ENCODE measurements at regions not wholly inside any gene's neighbourhood (a gene's known extent, or its start where the extent isn't known, plus 50 kb on each side); places are given as distances from the start of the nearest gene placed in this dataset.

DNA sequence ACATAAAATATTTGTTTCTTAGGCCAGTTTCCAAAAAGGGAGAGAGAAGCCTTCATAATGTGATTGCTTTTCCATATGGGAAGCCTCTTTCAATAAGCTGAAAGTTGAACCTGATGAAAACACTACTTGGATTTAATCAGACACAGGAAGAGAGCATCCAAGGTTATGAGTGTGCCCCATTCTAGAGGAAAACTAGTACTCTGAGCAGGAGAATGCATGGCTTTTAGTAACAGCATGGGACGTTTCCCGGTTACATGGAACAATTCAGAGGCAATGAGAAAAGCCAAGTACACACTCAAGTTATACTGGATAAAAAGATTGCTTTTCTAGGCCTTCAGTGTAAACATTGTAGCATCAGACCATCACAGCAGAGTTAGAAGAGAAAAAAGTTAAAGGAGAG lies 315.8 kb downstream of the ZNF516 start:
- no peak for DNase-seq

DNA sequence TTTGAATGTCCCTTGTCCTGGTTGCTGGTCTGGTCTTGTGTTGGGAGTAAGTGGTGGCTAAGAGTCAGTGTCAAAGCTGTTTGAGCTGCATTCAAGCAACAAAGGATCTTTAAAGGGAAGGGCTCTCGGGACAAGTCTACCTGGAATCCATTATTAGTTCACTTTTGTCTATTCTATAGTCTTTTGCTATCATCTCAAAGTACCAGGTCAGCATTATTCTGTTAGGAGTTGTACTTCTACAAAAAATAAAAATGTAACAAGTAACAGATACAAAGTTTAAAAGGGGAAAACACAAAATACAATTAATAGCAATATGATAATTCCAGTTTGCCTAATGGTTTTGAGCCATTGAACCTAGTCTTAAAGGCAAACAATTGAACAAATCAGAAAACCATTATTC lies 317.9 kb downstream of the ZNF516 start:
- no peak for DNase-seq

GRCh38 chr18:76174451-76174850 lies 320.6 kb downstream of the ZNF516 start:
- no peak for DNase-seq

DNA sequence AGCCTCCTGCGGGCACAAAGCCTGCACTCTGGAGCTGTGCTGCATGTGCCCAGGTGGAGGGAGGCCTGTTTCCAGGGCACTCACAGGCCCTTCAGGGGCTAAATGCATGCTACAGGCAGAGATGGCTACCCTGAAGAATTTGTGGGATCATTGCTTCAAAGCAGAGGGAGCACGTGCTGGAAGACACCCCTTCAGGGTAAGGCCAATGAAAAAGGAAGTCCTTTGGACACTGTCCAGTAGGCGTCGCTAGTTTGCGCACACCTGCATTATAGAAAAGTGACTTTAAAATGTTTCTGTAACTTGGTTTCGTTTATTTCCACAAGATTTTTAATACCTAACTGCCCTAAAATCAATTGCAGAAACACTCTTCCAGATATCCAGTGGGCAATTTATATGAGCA lies 325.3 kb downstream of the ZNF516 start:
- DNase-seq: no peak

DNA sequence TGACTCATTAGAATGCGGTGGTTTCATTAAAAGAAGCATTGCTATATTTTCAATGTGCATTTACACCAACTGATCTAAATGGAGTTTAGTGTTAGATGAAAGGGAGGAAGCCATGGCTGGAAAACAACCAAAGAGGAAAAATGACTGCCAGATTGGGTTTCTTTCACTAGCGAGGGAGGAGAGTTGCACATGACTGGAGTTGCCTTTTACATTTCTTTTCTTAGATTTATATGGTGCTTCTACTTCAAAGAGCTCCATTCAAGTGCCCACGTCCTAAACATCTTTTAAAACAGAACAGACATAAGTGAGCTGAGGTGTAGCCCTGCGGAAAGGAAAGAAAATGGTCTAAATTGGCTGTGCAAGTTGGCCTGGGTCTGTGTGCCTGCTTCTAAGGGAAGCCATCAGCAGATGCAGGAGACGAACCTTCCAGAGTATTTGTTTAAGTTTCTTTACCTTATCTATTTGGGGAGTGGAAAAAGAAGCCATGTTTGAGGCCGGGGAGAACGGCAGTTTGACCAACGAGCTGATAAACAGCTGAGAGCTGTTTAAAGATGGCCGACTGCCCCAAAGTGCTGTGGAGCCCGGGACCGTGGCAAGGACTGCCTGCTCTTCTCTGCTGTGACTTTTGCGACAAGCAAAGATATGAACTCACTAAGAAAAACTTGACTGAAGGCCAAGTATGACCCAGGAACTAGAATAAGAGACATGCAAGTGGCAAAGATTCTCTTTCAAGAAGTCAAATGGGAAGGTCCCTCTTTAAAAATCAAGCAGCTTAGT lies 327.0 kb downstream of the ZNF516 start:
- DNase-seq: no peak

DNA sequence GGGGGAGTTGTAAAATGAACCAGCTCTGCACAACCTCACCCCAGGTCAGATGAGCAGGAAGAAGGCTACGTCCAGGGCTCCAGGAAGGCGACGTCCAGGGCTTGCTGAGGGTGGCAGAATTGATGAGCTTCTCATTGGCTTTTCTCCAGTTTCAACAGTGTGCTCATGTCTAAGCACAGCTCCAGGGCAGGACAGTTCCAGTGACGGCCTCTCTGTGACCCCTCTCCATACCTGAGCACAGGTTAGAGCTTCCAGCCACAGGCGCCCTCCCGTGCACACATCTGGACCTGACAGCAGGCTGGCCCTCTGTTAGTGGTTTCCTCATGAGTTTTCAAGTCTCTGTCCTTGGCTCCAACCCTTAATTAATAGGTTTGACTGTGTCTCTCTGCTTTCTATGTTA lies 327.6 kb downstream of the ZNF516 start:
- no peak for DNase-seq

- DNase-seq: no peak
These were observed 332.2 kb downstream of the ZNF516 start for GRCh38 chr18:76162886-76163285.

DNA sequence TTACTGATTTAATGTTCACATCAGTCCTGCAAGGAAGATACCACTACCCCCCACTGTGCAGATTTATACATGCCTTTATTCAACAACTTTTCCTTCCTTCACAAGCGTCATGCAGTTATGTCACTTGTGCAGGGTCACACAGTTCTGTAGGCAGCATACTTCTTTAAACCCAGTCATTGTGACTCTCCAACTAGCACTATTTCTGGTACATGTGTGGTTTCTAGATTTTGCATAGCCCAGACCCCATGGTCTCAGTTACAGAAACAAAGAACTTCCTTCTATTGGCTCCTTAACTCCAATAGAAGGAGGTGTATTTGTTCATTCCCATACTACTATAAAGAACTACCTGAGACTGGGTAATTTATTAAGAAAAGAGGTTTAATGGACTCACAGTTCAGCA lies 333.1 kb downstream of the ZNF516 start:
- DNase-seq: no peak

DNA sequence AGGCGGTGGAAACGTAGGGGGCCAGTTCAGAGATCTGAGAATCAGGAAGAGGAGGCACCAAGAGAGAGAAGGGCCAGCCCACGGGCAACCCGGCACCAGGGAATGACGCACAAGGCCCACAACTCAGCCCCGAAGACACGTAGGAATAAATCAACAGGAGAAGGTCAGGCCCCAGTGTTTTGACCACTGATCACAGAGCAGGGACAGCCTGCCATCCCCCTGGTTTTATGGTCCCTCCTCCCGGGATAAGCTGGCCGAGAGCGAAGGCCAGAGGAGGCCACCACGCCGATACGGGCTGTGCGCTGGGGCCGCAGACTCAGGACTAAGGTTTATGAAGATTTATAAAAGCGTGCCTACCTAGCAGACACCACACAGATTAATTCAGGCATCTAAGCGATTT lies 341.4 kb downstream of the ZNF516 start:
- no peak for DNase-seq

DNA sequence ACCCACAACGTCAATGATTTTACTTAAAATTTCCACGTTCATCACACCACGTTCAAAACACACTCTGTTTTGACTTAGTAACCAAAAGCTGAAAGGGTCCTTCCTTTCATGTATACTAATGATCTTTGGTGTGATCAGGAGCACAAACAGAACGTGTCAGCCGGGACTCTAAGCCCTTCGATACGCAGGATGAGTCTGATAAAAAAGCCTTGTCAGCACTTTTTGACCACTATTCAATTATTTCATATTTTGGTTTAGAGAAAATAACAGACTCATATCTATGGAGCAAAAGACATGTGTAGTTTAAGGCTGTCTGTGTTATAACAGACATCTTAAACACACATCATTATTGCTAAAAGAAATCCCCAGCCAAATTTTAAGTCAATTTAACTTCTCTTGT lies 345.3 kb downstream of the ZNF516 start:
- DNase-seq: no peak

DNA sequence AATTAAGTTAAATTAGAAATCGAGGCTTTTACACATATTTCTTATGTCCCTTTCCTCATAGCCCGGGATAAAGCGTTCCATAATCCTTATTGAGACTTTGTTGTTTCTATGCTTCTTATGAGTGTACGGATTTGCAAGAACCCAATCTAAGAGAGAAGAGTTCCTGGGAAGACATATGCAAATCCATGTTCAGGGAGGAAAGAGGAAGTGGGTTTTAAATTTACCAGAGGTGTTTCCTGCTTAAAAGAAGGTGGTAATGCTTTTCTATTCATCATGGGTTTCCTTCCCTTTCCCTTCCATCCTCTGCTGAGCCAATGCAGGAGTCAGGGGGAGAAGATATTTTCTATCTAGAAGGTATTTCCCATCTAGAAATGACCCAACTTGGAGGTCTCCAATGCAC lies 345.8 kb downstream of the ZNF516 start:
- DNase-seq: no peak

- DNase-seq: no peak
These were observed 349.3 kb downstream of the ZNF516 start for GRCh38 chr18:76145521-76146376.

DNA sequence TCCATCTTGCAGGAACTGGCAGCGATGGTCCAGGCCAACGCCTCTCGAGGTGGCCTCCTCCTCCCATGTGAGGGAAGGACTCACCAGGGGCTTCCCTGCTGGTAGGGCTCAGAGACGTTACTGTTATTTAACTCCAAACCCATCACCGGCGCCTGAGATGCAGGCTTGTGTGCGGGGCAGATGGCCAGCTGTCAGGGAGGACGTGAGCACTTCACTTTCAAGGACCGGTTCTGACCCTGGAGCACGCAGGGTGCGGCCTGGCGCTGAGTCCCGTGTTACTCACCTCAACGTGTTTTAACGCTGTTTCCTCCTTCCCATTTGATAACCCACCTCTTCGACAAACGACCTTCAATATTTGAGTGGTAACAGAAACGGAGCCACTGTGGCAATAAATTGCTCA lies 350.2 kb downstream of the ZNF516 start:
- DNase-seq: no peak

DNA sequence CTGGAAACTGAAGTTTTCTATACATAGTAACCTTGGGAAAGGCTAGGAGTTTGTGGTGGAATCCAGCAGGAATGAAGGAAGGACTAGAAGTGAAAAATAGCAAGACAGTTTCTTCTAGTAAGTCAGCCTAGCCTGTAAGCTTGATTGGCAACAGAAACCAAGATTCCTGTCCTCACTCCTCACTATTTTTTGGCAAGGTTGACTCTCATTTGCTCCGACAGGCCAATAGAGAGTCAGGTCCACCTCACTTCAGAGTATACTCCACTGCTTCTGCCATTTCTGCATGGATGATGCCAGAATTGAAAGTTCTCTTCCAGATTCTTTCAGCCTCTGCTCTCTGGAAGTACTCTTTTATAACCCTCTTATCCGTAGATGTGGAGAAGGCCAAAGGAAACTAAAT lies 352.4 kb downstream of the ZNF516 start:
- DNase-seq: no peak

DNA sequence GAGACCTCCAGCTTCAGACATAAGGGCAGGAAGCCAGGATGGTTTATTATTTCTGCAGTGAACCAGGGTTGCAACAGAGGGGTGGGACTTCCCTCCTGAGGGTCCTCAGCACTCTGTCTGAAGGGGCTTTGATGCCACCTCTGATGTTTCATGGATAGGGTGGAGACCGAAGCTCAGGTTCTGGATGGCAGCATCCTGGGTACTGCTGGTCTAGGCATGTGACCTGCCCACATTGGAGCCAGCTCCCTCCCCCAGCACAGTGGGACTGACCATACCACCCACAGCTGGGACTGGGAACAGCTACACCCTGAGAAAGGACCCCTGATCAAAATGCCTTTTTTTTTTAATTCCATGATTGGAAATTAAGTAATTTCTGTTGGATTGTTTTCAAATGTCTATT lies 355.2 kb downstream of the ZNF516 start:
- no peak for DNase-seq

DNA sequence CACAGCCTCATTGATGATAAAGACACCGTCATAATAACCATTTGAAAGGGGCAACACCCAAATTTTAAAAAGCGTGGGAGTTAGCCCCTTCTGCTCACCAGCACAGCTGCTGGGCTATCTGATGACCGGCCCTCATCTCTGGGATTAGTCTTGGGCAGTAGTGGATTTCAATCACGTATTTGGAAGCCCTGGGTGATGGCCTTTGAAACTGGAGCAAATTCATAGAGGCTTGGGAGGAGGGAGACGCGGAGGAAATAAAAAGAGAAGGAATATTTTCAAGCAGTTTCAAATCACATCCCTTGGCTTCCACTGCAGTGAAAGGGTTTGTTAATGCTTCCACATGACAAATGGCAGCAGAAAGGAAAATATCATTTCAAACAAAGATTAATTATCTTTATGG lies 357.8 kb downstream of the ZNF516 start:
- DNase-seq: no peak

DNA sequence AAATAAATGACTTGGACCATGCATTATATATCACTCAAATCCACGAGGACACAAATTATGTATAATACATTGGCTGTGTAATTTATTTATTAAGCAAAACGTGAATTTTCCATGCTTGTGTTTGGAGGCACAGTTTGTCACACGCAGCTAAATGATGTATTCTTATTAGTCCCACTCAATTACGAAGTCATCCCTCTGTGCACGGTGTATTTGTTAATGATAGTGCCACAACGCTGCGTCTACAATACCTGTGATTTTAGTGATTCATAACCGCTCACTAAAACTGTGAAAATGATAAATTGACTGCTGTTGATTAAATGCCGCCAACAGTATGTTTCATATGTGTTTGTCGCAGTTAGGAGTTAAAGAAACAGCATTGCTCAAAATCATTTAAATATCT lies 358.3 kb downstream of the ZNF516 start:
- no peak for DNase-seq

DNA sequence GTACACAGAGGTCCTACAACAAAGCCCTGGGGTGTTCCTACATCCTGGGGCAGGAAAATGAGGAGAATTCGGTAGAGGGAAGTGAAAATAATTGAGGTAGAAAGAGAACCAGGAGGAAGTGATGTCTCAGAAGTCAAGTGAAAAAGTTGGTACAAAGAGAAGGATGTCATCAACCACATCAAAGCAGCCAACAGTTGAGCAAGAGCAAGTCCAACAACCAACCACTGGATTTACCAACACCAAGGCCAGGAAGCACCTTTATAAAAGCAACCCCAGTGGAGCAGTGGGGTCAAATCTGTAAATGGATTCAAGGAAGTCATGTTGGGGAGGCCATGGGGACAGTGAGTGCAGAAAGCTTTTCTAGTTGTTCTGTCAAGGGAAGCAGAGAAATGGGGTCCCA lies 360.4 kb downstream of the ZNF516 start:
- DNase-seq: no peak

GRCh38 chr18:76133873-76134272 lies 361.2 kb downstream of the ZNF516 start:
- DNase-seq: no peak

DNA sequence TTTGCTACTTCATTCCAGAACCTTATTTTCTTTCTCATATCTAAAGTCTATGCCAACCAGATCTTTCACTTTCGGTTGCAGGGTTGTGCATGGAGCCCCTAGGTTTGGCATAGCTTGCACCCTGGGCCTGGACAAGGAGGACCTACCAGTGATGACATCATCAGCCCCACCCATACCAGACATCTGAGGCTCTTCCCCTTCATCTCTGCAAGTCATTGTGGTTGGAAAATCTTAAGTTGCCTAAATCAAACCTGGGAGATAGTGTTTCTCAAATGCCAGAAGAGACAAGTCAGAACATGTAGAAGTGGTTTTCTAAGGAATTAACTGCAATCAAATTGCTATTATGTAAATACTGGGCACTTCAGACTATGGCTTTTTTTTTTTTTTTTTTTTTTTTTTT lies 363.3 kb downstream of the ZNF516 start:
- no peak for DNase-seq

DNA sequence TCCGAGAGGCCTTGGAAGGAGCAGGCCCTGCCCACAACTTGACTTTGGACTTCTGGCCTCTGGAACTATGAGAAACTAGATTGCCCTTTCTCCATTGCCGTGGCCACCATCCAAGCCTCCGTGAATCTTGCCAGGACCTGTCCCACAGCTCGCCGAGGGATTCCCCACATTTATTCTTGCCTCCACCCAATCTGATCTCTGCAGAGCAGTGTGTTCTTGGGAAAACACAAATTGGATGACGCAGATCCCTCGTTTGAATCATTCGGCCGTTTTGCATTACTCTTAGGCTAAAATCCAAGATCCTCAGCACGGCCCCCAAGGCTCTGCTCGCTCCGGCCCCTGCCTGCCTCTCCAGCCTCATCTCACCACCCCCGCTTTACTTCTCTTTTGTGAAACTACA lies 364.2 kb downstream of the ZNF516 start:
- no peak for DNase-seq

DNA sequence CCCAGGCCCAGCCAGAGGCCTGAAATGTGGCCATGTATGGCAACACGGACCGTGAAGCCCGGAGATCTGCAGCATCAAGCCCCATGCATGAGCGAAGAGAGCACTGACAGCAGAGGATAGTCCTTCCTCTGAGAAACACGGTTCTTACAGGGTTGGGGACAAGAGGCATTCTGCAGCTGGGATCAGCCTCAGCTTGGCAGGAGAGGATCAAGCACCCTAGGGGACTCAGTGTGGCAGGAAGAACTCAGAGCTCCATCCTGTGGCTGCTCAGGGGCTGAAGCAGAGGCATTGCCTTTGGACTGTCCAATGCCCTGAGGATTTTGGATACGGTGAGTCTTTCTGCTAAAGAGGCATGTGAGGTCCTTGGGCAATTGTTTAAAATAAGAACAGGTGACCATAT lies 368.7 kb downstream of the ZNF516 start:
- no peak for DNase-seq

DNA sequence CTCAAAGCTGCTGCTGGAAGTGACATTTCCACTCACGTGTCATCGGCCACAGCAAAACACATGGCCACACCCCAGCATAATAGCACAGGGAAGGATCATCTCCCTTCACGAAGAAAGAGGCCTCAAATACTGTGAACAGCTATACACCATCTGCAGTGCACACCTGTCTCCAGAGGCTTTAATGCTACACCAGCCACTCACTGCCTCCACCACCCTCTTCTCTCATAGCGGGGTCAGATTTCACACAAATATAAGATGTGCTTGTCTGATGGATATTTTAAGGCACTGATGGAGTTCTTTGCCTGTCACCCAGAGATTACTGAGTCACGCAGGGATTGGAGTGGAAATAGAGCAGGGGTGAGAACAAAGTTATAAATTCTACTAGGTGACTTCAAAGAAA lies 374.0 kb downstream of the ZNF516 start:
- no peak for DNase-seq

- no peak for DNase-seq
These were observed 379.5 kb downstream of the ZNF516 start for GRCh38 chr18:76115580-76115979.

DNA sequence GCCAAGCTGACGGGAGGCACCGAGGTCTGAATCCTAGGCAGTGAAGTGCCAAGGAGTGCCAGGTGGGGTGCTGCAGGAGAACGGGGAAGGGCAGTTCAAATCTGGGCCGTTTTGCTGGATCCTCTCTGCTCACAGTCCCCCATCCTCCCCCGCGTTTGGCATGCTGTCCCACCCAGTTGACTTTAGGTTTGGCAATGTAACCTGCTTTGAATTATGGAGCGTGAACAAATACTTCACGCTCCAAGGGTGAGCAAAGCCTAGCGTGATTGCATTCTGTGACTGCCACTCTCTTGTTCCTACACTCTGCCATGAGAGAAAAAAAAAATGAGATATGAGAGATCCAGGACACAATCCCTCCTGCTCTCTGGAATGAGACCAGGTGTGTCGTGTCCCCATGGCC lies 381.9 kb downstream of the ZNF516 start:
- no peak for DNase-seq
